ENCODE measurements at regions not wholly inside any gene's neighbourhood (a gene's known extent, or its start where the extent isn't known, plus 50 kb on each side); places are given as distances from the start of the nearest gene placed in this dataset.

DNA sequence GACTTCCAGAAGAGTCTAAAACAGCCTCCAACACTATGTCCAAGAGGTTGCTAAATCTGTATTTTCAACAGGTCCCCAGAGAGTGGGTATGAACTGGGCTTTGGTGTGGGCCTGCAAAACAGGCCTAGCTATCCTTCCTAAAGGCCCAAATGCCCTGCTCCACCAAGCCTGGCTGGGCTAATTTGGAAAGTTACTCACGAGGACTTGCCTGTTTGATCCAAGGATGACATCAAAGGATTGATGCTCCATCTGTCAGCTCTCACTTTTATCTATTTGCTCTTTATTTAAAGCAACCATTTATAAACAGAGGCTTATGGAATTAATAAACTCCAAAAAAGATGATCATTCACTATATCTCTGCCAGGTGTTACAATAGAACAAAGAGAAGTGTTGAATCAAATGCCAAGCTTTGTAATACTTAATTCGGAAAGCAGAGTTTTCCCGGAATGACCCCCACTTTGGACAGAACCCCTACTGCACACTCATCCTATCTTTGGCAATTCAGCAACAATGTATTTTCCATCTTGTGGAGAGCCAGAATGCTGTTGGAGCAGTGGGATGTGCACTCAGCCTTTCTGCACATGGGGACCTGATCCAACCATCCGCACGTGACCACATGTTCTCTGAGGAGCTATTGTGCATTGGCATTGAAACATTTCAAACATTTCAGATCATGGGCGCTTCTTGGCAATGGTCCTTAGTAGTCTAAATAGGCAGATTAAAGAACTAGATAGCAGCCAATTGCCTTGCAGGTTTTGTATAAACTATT lies 163.3 kb upstream of the THBS1 start:
- TF ChIP-seq, protein P1, sequence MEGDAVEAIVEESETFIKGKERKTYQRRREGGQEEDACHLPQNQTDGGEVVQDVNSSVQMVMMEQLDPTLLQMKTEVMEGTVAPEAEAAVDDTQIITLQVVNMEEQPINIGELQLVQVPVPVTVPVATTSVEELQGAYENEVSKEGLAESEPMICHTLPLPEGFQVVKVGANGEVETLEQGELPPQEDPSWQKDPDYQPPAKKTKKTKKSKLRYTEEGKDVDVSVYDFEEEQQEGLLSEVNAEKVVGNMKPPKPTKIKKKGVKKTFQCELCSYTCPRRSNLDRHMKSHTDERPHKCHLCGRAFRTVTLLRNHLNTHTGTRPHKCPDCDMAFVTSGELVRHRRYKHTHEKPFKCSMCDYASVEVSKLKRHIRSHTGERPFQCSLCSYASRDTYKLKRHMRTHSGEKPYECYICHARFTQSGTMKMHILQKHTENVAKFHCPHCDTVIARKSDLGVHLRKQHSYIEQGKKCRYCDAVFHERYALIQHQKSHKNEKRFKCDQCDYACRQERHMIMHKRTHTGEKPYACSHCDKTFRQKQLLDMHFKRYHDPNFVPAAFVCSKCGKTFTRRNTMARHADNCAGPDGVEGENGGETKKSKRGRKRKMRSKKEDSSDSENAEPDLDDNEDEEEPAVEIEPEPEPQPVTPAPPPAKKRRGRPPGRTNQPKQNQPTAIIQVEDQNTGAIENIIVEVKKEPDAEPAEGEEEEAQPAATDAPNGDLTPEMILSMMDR (IDR thresholded peaks at IDR 0.05; ENCODE audit: low read length): no peak
- TF ChIP-seq EZH2phosphoT487 (IDR thresholded peaks at IDR 0.05; ENCODE audit: low read length): no peak

All from MM.1S (cell line).